VCaP (cell line): ENCODE measurements at regions not wholly inside any gene's neighbourhood (a gene's known extent, or its start where the extent isn't known, plus 50 kb on each side); places are given as distances from the start of the nearest gene placed in this dataset.

Source experiments
- H3K27ac ChIP-seq: fragments of 450-650 bp; 2 replicates; pipeline ENCODE4 v1.5.1; 2017
- CTCF ChIP-seq: fragments of 450-650 bp; conservative IDR thresholded peaks from 2 replicates; pipeline ENCODE4 v1.5.1; 2017; ENCODE audit warnings: mild to moderate bottlenecking, moderate library complexity

- H3K27ac ChIP-seq = no peak overlapping the region
- TF ChIP-seq CTCF = no peak
Measured at GRCh38 chr1:221633841-221634409, 108.0 kb downstream of the DUSP10 start.

DNA sequence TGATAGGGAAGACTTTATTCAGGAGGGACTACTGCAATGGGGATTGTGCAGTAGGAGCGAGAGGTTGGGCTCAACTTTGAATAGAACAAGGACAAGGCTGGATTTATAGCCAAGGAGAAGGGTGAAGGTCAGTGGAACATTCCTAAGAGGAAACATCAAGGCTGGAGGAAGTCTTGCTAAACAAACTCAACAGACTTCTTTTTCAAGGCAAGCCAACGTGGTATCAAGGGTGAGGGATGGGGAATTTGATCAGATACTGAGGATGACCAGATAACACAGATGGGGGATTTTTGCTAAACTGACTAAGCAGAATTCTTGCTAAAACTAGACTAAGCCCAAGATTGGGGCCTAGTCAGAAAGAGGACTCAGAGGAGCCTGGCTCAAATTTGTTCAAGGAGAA lies 107.3 kb downstream of the DUSP10 start:
- no peak for TF ChIP-seq CTCF
- H3K27ac ChIP-seq = no peak overlapping the region

DNA sequence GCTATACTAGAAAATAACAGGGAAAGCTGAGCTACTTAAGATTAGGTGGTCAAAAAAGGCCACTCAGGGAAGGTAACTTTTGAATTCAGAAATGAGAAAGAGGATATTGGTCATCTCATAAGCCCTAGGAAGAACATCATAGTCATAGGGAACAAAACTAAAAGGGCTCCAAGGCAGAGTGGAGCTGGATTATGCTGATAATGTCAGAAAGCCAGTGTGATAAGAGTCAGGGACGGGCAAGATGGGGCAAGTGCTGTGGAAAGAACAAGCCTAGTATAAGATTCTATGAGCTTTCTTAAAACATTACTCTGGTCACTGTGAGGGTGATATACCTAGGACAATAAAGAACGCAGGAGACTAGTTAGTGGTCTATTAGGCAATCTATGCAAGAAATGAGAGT lies 106.6 kb downstream of the DUSP10 start:
- H3K27ac ChIP-seq = no peak overlapping the region
- no peak for TF ChIP-seq CTCF

- H3K27ac ChIP-seq = no peak overlapping the region
- no peak for TF ChIP-seq CTCF
Measured at GRCh38 chr1:221636096-221636495, 105.8 kb downstream of the DUSP10 start.

DNA sequence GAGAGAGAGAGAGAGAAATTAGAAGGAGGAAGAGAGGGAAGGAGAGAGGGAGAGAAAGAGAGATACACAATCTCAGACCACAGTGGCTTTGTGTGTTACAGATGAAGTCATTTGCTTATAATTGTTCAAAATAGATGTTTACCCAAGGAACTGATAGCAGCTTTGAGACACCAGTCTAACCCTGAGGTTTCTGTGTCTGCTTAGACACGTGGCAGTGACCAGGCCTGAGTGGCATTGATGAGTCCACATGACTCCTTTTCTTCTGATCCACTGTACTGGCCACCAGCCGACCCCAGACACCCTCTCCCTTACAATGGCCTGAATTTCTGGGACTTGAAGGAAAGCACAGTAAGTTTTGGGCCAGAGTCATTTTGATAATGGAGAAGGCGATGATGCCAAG lies 104.9 kb downstream of the DUSP10 start:
- H3K27ac ChIP-seq = no peak overlapping the region
- TF ChIP-seq CTCF = no peak

- no peak overlapping the region for H3K27ac ChIP-seq
- TF ChIP-seq CTCF = no peak
Measured at GRCh38 chr1:221637641-221638041, 104.2 kb downstream of the DUSP10 start.

DNA sequence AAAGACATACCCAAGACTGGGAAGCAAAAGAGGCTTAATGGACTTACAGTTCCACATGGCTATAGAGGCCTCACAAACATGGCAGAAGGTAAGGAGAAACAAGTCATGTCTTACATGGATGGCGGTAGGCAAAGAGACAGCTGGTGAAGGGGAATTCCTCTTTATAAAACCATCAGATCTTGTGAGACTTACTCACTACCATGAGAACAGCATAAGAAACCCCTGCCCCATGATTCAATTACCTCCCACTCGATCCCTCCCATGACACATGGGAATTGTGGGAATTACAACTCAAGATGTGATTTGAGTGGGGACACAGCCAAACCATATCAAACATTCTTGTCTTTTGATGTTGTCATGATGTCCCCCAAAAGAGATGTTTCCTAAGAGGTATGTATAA lies 103.3 kb downstream of the DUSP10 start:
- H3K27ac ChIP-seq = no peak overlapping the region
- TF ChIP-seq CTCF = no peak
